ENCODE measurements at regions not wholly inside any gene's neighbourhood (a gene's known extent, or its start where the extent isn't known, plus 50 kb on each side); places are given as distances from the start of the nearest gene placed in this dataset.

GRCh38 chr4:58453956-58454355, 1343.8 kb upstream of the IGFBP7 start:
- FAIRE-seq, result no peak
- H3K27me3 ChIP-seq (ENCODE audit: control insufficient read depth, insufficient read depth, low read length), result no peaks in the 10 kb centered on the region
- TF ChIP-seq CTCF (IDR thresholded peaks at IDR 0.05; ENCODE audit: insufficient read depth, low read length, severe bottlenecking), result no peak

GRCh38 chr4:58451707-58452106, 1341.5 kb upstream of the IGFBP7 start:
- Histone ChIP-seq H3K4me3 (ENCODE audit: low read depth, low read length) (no peak overlapping the region), H3K36me3 (ENCODE audit: control insufficient read depth, insufficient read depth, low read length) (no peaks in the 10 kb centered on the region), H3K27me3 (ENCODE audit: control insufficient read depth, insufficient read depth, low read length) (no peaks in the 10 kb centered on the region)
- no peak for TF ChIP-seq CTCF (IDR thresholded peaks at IDR 0.05; ENCODE audit: insufficient read depth, low read length, severe bottlenecking)
- FAIRE-seq, result no peak
- no peak for DNase-seq (ENCODE audit: low read depth)

More at GRCh38 chr4:58453956-58454355, 1343.8 kb upstream of the IGFBP7 start:
- no peaks in the 10 kb centered on the region for H3K36me3 ChIP-seq (ENCODE audit: control insufficient read depth, insufficient read depth, low read length)
- no peak overlapping the region for H3K4me3 ChIP-seq (ENCODE audit: low read depth, low read length)
- DNase-seq (ENCODE audit: low read depth), result no peak

- no peaks in the 10 kb centered on the region for H3K27me3 ChIP-seq (ENCODE audit: control insufficient read depth, insufficient read depth, low read length)
- no peak for TF ChIP-seq CTCF (IDR thresholded peaks at IDR 0.05; ENCODE audit: insufficient read depth, low read length, severe bottlenecking)
- no peak overlapping the region for H3K4me3 ChIP-seq (ENCODE audit: low read depth, low read length)
- no peaks in the 10 kb centered on the region for H3K36me3 ChIP-seq (ENCODE audit: control insufficient read depth, insufficient read depth, low read length)
- no peak for FAIRE-seq
- DNase-seq (ENCODE audit: low read depth), result no peak
Measured at GRCh38 chr4:58435871-58436270, 1325.7 kb upstream of the IGFBP7 start.

- DNase-seq (ENCODE audit: low read depth) (no peak), FAIRE-seq (no peak)
- TF ChIP-seq CTCF (IDR thresholded peaks at IDR 0.05; ENCODE audit: insufficient read depth, low read length, severe bottlenecking), result no peak
- Histone ChIP-seq H3K27me3 (ENCODE audit: control insufficient read depth, insufficient read depth, low read length) (no peaks in the 10 kb centered on the region), H3K36me3 (ENCODE audit: control insufficient read depth, insufficient read depth, low read length) (no peaks in the 10 kb centered on the region), H3K4me3 (ENCODE audit: low read depth, low read length) (no peak overlapping the region)
Measured at GRCh38 chr4:58413849-58414248, 1303.7 kb upstream of the IGFBP7 start.

GRCh38 chr4:58411904-58412303, 1301.7 kb upstream of the IGFBP7 start:
- TF ChIP-seq CTCF (IDR thresholded peaks at IDR 0.05; ENCODE audit: insufficient read depth, low read length, severe bottlenecking), result no peak
- FAIRE-seq, result no peak
- DNase-seq (ENCODE audit: low read depth), result no peak

GRCh38 chr4:58406762-58407161, 1296.6 kb upstream of the IGFBP7 start:
- TF ChIP-seq CTCF (IDR thresholded peaks at IDR 0.05; ENCODE audit: insufficient read depth, low read length, severe bottlenecking), result no peak
- Histone ChIP-seq H3K27me3 (ENCODE audit: control insufficient read depth, insufficient read depth, low read length) (no peaks in the 10 kb centered on the region), H3K36me3 (ENCODE audit: control insufficient read depth, insufficient read depth, low read length) (no peaks in the 10 kb centered on the region), H3K4me3 (ENCODE audit: low read depth, low read length) (no peak overlapping the region)
- FAIRE-seq, result no peak
- DNase-seq (ENCODE audit: low read depth), result no peak

More at GRCh38 chr4:58411904-58412303, 1301.7 kb upstream of the IGFBP7 start:
- no peak overlapping the region for H3K4me3 ChIP-seq (ENCODE audit: low read depth, low read length)
- no peaks in the 10 kb centered on the region for H3K27me3 ChIP-seq (ENCODE audit: control insufficient read depth, insufficient read depth, low read length)
- no peaks in the 10 kb centered on the region for H3K36me3 ChIP-seq (ENCODE audit: control insufficient read depth, insufficient read depth, low read length)
